Coronary artery (tissue), 2 donors: ENCODE measurements at regions not wholly inside any gene's neighbourhood (a gene's known extent, or its start where the extent isn't known, plus 50 kb on each side); places are given as distances from the start of the nearest gene placed in this dataset.
"Not testable (repeated sequence)": the region's sequence is repeated elsewhere in the genome, so short reads cannot be mapped to it uniquely, and the experiment has no call there.

ENCODE experiments used
- DNase-seq: peaks from one replicate; pipeline ENCODE4 v3.0.0-alpha.2; 2017; ENCODE audit warnings: low spot score
- H3K27ac ChIP-seq, 2 donors: fragments of 200-600 bp; sonication (generic); one replicate each; pipeline ENCODE4 v1.5.1; 2016 to 2019
- H3K4me3 ChIP-seq: fragments of 200-600 bp; sonication (generic); 2 replicates; pipeline ENCODE4 v1.5.1; 2016; ENCODE audit warnings: mild to moderate bottlenecking, moderate library complexity
- CTCF ChIP-seq: fragments of 200-600 bp; sonication (generic); IDR thresholded peaks from one replicate; pipeline ENCODE4 v1.5.1; 2019; ENCODE audit warnings: antibody characterized with exemption

DNA sequence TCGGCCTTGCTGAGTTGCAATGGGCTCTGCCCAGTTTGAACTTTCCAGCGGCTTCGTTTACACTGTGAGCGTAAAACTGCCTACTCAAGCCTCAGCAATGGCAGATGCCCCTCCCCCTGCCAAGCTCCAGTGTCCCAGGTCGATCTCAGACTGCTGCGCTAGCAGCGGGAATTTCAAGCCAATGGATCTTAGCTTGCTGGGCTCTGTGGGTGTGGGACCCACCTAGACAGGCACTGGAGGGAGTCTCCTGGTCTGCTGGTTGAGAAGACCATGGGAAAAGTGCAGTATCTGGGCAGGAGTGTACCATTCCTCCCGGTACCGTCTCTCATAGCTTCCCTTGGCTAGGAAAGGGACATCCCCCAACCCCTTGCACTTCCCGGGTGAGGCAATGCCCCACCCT, 88.2 kb downstream of the KLHL28 start:
- no peak for DNase-seq
- Histone ChIP-seq H3K4me3 (no peak overlapping the region), H3K27ac (no peak overlapping the region)
- no peak for TF ChIP-seq CTCF

DNA sequence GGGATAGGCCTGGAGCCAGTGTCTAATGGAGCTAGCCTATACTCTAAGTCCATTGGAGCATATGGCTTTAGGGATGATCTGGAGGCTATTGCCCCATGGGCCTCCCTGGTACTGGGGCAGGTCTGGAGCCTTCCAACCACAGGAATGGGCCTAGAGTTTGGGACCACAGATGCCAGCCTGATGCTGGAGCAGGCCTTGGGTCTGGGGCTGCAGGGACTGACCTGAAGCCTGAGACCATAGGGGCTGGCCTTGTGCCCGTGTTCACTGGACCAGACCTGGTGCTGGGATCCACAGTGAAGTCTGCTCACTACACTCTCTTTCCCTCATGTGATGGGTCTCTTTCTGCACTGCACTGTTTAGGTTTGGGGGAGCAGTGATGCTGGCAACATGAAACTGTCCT, 95.0 kb downstream of the KLHL28 start:
- Histone ChIP-seq H3K27ac (no peak overlapping the region), H3K4me3 (no peak overlapping the region)
- no peak for DNase-seq
- no peak for TF ChIP-seq CTCF

GRCh38 chr14:44866322-44866721, 95.4 kb downstream of the KLHL28 start:
- Histone ChIP-seq H3K27ac (no peak overlapping the region), H3K4me3 (no peak overlapping the region)
- TF ChIP-seq CTCF: no peak
- DNase-seq: no peak

GRCh38 chr14:44863271-44863670, 98.5 kb downstream of the KLHL28 start:
- H3K4me3 ChIP-seq: no peak overlapping the region
- no peak overlapping the region for H3K27ac ChIP-seq
- no peak for TF ChIP-seq CTCF
- DNase-seq: no peak

- no peak for TF ChIP-seq CTCF
- H3K4me3 ChIP-seq: no peak overlapping the region
- DNase-seq: no peak
- no peak overlapping the region for H3K27ac ChIP-seq
Measured at GRCh38 chr14:44854114-44854513, 107.6 kb downstream of the KLHL28 start.

GRCh38 chr14:44847526-44848309, 114.0 kb downstream of the KLHL28 start:
- no peak overlapping the region for H3K4me3 ChIP-seq
- no peak for DNase-seq
- no peak overlapping the region for H3K27ac ChIP-seq
- no peak for TF ChIP-seq CTCF

DNA sequence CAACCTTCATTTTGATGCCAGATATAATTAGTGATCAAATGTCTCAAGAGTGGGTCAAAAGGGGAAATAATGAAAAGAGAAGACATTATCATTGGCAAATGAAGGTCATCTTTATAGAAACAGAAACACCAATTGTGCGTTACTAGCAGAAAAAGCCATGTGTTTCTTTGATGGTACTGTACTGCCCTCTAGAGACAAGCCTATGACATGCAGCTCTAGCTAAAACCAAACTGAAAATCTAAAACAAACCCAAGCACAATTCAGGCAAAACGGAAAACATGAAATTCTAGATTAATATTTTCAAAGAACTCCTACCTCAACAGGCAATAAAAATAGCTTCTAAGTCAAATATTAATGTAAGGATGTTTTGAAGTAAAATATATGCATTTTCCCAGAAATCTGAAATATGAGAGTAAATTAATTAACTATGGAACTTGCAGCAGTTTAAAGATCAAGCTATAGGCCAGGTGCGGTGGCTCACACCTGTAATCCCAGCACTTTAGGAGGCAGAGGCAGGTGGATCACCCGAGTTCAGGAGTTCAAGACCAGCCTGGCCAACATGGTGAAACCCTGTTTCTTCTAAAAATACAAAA, 115.4 kb downstream of the KLHL28 start:
- peak; percentile 39 for TF ChIP-seq CTCF
- H3K27ac ChIP-seq: no peak overlapping the region
- no peak overlapping the region for H3K4me3 ChIP-seq
- no peak for DNase-seq

- H3K4me3 ChIP-seq, DNase-seq, H3K27ac ChIP-seq: not testable (repeated sequence)
Measured at GRCh38 chr14:44835928-44836327, 125.8 kb downstream of the KLHL28 start.
